GM12878 (cell line): ENCODE measurements at regions not wholly inside any gene's neighbourhood (a gene's known extent, or its start where the extent isn't known, plus 50 kb on each side); places are given as distances from the start of the nearest gene placed in this dataset.

Source experiments
- ATF2 ChIP-seq: IDR thresholded peaks from 2 replicates; pipeline ENCODE4 v1.6.1; 2012; ENCODE audit warnings: low read length, inconsistent platforms
- EED ChIP-seq: sonication (generic); IDR thresholded peaks from 2 replicates; pipeline ENCODE4 v1.6.1; 2016; ENCODE audit warnings: antibody characterized with exemption, low read depth
- MTA2 ChIP-seq: fragments of 450-650 bp; IDR thresholded peaks from 2 replicates; pipeline ENCODE4 v1.6.1; 2016; ENCODE audit warnings: low read depth, mild to moderate bottlenecking, moderate library complexity
- MYB ChIP-seq: fragments of 150-350 bp; IDR thresholded peaks from 2 replicates; pipeline ENCODE4 v1.6.1; 2014; ENCODE audit warnings: mild to moderate bottlenecking, low read depth, low read length, borderline replicate concordance
- PRDM15 ChIP-seq: fragments of 450-650 bp; formaldehyde crosslinking; IDR thresholded peaks from 2 replicates; pipeline ENCODE4 v1.4.0; 2020; ENCODE audit warnings: mild to moderate bottlenecking, moderate library complexity
- RBBP5 ChIP-seq: fragments of 200-600 bp; sonication (generic); conservative IDR thresholded peaks from 2 replicates; pipeline ENCODE4 v1.6.1; 2016
- SRF ChIP-seq, 2 experiments: IDR thresholded peaks; 2 replicates each; pipeline ENCODE4 v1.6.1; 2011; ENCODE audit warnings: low read depth in 2 of 2, low read length in 2 of 2, mild to moderate bottlenecking in 1 of 2, moderate library complexity in 1 of 2
- TCF3 ChIP-seq: IDR thresholded peaks from 2 replicates; pipeline ENCODE4 v1.6.1; 2012; ENCODE audit warnings: low read depth, mild to moderate bottlenecking, low read length, borderline replicate concordance; ENCODE audit not compliant: insufficient read depth
- WRNIP1 ChIP-seq: IDR thresholded peaks from 2 replicates; pipeline ENCODE4 v1.6.1; 2011; ENCODE audit warnings: low read depth, low read length, improper control_type of control experiment, borderline replicate concordance
- TF ChIP-seq, protein P1 (sequence below): fragments of 450-650 bp; IDR thresholded peaks from 2 replicates; pipeline ENCODE4 v1.6.1; 2014; ENCODE audit warnings: mild to moderate bottlenecking
- TF ChIP-seq, protein P2 (sequence below): IDR thresholded peaks from 2 replicates; pipeline ENCODE4 v1.6.1; 2011; ENCODE audit warnings: low read depth, mild to moderate bottlenecking, low read length, moderate library complexity, borderline replicate concordance; ENCODE audit errors: extremely low read depth

DNA sequence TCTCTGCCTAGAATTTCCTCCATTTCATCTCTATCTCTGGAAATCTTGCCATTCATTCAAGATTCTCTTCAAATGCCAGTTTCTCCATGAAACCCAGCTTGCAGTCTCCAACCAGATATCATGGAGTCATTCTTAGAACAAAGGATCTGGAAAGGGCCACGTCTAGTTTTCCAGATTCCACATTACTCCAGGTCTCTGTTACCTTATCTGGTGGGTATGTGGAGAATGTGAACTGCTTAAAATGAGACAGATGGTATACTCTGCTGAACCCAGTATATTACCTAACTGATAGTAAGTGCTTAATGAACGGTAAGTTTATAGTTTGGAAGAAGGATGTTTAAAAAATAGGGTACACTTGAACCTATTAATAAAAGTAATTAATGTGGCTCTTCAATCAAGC lies 52.3 kb upstream of the ZSWIM6 start (continued):
- TF ChIP-seq ATF2 (no peak), EED (no peak), MYB (no peak), MTA2 (no peak), RBBP5 (no peak), PRDM15 (CRISPR knock-in tag) (no peak), TCF3 (no peak), WRNIP1 (no peak), SRF (IDR thresholded peaks at IDR 0.05; ENCODE audit: low read depth in 2 of 2, low read length in 2 of 2) (no peak)
- TF ChIP-seq, protein P1, sequence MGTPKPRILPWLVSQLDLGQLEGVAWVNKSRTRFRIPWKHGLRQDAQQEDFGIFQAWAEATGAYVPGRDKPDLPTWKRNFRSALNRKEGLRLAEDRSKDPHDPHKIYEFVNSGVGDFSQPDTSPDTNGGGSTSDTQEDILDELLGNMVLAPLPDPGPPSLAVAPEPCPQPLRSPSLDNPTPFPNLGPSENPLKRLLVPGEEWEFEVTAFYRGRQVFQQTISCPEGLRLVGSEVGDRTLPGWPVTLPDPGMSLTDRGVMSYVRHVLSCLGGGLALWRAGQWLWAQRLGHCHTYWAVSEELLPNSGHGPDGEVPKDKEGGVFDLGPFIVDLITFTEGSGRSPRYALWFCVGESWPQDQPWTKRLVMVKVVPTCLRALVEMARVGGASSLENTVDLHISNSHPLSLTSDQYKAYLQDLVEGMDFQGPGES = no peak
- TF ChIP-seq, protein P2, sequence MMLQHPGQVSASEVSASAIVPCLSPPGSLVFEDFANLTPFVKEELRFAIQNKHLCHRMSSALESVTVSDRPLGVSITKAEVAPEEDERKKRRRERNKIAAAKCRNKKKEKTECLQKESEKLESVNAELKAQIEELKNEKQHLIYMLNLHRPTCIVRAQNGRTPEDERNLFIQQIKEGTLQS = no peak
